GM21528 (cell line): ENCODE measurements at regions not wholly inside any gene's neighbourhood (a gene's known extent, or its start where the extent isn't known, plus 50 kb on each side); places are given as distances from the start of the nearest gene placed in this dataset.
"Not testable (repeated sequence)": the region's sequence is repeated elsewhere in the genome, so short reads cannot be mapped to it uniquely, and the experiment has no call there.

Experiments
- ATAC-seq: cut with Tn5 transposase; IDR thresholded peaks from one replicate; pipeline ENCODE4 v1.9.1; 2021; ENCODE audit warnings: mild to moderate bottlenecking, moderate library complexity; ENCODE audit not compliant: unreplicated experiment, low FRiP score

DNA sequence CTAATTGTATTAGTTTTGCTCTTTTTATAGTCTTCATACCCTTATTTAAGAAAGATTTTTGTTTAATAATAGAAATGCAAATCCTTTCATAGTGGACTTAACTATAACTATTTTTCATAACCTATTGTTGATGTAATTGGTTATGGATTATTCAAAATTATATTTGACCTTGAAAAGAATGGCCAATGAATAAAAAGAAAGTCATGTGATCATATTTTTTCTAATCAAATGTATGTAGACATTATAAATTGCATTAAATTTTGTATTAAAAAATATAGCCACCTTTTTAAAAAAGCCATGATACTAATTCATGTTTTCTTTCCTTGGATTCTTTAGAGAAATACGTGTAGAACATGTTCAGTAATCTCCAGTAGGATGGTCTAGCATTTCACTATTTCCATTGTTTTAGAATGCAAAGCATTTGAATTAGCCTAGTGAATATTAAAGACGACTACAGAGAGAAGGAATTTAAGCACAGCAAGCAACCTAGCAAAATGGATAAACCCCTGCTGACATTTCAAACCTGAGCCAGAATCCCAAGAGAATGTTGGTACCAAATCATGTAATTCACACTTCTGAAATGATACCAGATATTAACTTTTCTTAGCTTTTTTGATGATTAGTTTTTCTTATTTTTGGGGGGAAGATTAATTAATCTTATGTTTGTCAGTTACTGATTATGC, 1297.4 kb upstream of the MIR17HG start:
- ATAC-seq = no peak

DNA sequence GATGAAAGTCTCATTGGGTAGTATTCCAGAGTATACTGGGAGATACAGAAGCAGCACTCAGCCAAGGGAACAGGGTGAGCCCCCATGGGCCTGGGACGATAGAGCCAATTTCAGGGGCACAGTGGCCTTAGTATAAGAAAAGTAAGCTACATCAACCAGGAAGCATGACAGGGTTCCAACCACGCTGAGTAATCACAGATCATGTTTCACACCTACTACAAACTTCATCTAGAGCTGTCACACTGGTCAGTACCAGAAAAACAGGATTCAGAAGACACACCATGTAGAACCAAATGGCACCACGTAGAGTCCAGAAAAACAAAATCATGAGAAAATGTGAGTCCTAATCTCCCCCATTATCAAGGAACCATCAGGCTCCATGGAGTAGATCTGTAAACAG, 1292.4 kb upstream of the MIR17HG start:
- no peak for ATAC-seq

DNA sequence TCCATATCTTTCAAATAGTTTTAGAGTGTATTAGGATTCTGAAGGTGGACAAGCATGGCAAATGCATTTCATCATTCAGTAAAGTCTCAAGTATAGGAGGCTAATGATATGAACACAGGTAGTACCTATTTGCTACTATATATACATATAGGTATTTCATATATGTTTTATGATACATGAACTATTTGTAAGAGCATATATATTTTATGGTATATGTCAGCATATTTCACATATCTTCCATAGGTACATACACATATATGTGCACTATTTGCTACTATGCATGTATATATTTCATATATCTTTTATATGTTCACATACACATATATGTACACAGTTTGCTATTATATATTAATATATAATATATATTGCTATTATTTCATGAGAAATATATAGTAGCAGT, 1291.7 kb upstream of the MIR17HG start:
- no peak for ATAC-seq

DNA sequence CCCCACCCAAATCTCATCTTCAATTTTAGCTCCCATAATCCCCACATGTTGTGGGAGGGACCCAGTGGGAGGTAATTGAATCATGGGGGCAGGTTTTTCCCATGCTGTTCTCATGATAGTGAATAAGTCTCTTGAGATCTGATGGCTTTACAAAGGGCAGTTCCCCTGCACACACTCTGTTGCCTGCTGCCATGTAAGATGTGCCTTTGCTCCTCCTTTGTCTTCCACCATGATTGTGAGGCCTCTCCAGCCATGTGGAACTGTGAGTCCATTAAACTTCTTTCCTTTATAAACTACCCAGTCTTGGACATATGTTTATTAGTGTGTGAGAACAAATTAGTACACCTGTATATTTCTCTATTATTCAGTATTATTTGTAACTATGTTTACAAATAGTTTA, 1283.3 kb upstream of the MIR17HG start:
- not testable (repeated sequence) for ATAC-seq

DNA sequence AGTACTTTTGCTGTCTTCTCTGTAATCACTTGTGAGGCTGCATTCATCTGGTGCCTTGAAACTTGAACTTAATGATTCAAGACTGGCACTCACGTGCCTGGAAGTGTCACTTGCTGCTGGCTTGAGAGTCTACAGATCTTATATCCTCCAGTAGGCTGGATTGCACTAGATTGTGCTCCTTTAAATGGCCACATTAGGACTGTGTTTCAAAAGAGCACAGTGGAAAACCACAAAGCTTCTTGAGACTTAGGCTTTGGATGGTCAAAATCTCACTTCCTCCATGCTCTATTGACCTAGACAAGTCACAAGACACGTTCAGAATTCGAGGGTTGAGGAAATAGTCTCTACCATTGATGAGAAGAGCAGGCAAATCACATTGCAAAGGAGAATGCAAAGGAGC, 1278.8 kb upstream of the MIR17HG start:
- no peak for ATAC-seq

DNA sequence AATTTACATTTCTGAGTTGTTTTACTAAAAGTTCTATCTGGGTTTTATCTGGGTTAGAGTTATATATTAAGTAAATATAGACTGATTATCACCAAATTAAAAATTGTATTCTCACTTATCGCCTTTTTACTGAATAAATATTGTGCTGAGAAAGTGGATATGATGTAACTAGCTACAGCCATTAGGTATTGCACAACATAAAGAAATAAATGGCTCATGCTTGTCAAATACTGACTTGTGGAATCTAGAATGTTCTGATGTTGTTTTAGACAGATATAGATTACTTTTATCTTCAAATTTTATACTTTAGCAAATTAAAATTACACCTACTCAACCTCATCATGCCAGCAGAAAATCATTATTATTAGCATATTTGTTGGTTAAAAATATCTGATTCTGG, 1277.1 kb upstream of the MIR17HG start:
- ATAC-seq = no peak

DNA sequence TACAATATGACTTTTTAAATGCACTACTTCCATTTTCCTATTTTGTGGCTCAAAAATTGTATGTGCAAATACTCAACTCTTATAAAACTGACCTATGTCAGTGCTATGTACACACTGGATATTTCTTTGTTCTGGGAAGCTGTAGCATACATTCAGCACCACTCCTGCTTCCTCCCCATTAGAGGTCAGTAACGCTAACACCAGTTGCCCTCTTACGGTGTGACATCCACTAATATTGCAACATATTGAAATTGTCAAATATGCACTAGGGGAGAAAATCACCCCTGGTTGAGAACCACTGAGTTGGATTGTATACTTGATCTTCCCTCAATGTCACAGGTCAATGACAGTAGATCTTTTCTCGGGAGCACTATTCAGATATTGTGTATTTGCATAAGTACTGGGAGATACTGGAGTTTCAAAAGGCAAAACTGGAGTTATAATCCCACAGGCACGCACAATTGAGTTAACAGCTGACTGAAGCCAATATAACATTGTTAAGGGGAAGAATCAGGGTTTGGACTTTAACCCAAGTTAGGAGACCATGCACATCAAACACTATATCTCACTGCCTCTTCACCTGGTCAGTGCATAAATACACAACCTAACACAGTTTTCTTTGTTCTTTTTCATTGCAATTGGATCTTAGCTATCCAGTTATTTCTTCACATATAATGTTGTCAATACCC, 1276.5 kb upstream of the MIR17HG start:
- no peak for ATAC-seq

DNA sequence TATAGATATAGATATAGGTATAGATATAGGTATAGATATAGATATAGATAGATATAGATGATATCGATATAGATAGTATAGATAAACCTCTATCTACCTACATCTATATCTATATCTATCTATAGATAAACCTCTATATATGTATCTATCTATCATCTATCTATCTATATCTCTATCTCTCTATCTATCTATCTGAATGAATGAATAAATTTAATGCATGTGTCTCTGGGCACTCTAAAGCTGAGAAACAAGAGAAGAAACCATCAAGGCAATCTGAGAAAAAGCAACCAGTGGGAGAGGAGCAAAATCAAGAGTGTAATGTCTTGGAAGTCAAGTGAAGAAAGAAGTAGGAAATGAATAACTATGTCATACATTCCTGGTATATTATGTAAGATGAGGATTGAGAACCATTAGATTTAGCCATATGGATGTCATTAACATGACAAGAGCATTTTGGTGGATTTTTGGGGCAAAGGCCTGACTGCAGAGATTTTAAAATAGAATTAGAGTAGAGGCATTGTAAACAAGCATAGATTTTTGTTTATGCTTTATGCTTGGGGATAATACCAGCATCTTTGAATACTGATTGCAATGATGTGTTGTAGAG, 1262.7 kb upstream of the MIR17HG start:
- no peak for ATAC-seq

DNA sequence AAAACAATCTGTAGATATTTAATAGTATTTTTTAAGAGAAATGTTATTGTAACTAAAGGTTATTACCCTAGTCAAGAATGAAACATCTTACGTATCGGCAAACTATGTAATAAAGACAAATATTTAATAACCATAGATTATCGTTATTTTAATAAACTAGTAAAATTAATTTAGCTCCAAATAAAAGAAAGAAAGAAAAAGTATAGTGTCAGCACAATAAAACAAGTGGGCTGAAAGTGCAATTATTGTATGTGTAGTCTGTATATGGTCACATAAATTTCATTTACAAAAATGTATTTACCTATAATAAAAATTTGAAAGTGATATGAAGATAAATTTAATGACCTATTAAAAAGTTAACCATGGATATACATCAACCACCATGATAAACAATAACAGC, 1258.4 kb upstream of the MIR17HG start:
- ATAC-seq = no peak

DNA sequence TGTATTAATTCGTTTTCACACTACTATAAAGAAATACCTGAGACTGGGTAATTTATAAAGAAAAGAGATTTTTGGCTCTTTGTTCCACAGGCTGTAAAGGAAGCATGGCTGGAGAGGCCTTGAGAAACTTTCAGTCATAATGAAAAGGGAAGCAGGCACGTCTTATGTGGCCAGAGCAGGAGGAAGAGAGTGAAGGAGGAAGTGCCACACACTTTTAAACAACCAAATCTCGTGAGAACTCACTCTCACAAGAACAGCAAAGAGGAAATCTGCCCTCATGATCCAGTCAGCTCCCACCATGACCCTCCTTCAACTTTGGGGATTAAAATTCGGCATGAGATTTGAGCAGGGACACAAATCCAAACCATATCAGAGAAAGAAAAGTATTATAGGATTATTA, 1255.9 kb upstream of the MIR17HG start:
- ATAC-seq = no peak

DNA sequence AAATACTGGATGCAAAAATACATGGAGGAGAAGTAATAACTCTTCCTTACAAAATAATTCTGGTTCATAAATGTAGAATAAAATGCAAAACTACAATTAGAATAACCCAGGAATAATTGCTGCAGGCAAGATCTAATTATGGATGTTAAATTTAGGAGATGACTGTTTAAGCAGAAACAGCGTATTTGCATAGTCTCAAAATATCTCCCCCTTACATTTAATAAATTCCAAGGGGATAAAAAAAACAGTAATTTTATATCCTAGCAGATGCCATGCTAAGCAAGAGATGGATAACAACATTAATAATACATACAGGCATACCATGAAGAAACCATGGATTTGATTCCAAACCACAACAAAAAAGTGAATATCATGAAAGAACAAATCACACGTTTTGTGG, 1253.1 kb upstream of the MIR17HG start:
- no peak for ATAC-seq

DNA sequence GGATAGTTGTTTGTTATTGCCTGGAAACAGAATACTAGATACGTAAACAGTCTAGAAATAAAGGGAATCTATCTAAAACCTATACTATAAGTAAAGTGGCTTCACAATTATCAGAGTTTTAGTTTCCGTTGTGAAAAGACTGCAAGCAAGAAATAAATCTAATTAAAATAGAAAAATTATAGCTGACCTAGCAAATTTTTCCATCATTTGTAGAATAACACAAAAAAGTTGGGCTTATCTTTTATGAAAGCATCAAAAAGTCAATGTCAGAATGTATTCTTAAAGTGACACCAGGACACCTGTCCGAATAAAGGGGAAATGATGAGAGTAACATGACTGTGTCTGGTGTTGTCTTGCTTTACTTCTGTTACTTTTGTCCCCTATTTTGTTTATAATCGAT, 1248.9 kb upstream of the MIR17HG start:
- ATAC-seq = no peak

DNA sequence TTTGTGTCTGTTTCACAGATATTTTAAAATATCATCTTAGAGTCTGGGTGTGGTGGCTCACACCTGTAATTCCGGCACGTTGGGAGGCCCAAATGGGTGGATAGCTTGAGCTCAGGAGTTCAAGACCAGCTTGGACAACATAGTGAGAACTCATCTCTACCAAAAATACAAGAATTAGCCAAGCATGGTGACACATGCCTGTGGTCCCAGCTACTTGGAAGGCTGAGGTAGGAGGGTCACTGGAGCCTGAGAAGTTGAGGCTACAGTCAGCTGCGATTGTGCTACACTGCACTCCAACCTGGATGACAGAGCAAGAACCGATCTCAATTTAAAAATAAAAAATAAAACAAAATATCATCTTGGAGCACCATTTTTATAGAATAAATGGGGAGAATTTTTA, 1247.6 kb upstream of the MIR17HG start:
- no peak for ATAC-seq

DNA sequence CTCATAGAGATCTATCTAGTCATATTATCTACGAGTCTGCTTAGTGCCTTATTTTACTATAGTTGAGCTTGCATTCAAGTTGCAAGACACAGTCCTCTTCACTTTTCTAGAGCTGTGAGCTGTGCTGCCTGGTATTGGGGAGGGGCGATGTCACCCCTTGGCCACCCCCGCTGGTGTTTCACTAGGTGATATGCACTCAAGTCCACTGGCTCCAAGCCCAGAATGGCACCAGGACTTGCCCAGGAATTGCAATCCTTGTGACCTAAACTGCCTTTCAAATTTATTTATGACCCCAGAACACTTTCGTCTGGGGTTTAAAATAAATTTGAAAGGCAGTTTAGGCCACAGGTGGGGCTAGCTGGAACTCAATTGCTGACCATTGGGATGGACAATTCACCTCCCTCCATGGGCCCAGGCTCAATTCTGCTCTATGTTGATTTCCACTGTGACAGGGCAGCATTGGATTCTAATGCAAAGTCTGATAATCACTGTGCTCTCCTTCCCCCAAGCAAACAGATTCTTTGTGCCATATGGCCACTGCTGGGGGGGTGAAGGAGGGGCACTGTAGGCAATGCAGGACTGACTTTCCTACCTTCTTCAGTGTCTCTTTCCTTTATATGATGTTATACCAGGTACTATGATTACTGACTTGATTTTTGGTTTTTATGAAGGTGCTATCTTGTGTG, 1244.2 kb upstream of the MIR17HG start:
- ATAC-seq = no peak

DNA sequence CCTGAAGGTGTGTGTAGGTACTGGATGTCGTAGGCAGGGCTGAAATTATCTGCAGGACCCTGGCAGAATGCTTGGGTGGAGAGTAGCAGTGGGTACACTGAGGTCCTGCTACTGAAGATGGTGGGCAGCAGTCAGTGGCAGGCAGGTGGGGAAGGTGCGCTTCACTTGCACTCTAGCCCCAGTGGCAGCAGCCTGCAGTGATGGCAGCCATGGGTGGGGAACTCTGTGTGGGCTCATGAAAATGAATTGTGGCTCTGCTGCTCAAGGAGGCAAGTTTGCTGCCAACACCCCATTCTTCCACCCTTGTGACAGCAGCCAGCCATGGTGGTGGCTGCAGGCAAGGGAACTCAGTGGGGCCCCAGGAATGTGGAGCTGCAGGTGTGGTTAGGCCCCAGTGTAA, 1242.7 kb upstream of the MIR17HG start:
- ATAC-seq = no peak

DNA sequence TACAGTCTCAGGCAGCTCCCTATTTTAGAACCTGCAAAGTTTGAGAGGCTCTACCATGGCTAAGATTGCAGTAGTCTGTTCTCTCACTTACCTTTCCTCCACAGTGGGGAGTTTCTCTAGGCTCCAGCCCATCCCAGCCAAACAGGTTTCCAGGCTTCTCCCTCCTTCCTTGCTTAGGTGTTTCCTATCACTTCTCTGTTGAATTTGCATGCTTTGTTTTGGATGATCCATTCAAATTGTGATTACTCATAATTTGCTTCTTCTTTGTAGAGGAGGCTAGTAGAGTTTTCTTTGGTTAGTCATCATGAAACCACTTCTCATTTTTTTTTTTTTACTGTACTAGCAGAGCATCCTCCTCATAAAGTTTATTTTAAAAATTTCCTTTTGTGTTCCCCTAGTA, 1242.2 kb upstream of the MIR17HG start:
- ATAC-seq = no peak

DNA sequence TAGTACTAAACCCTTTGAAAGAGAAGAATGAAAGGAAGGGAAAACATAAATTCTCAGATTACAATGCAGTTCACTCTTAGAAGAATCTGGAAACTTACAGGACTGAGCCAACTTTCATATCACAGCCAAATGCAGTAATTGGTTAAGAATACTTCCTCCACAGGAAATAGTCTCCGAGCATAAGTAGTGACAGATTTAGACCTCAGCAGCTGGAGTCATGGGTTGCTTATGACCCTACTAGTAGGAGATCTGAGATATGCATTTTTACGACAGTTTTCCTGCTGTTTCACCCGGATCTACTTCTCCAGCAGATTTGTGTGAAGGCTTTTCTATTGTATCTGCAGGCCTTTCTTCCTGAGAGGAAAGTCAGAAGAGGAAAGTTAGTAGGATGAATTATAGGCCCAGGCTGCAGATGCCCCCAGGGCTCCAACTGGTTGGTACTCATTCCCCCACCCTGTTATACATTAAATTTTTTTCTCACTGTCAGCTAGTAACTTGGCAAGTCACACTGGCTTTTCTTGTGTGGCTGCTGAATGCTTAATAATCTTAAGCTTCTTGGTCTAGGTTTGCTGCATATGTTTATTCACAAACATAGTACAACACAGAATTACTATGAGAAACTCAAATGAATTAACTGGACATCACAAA, 1241.5 kb upstream of the MIR17HG start:
- ATAC-seq = no peak

DNA sequence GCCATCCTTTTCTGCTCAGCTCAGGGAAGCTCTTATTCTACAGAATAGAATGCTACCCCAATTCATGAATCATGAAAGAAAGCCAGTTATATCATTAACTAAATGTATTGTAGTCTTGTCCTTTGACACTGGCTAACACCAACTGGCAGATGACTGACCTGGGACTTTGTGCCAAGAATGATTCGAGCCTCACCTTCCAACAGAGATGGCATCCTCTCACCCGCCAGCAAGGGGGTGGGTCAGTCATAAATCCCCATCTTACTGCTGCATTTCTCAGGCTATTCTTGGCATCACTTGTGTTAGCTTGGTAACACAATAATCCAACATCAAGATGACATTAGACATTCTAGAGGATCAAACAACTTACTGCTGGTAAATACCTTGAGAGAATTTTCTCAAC, 1239.8 kb upstream of the MIR17HG start:
- no peak for ATAC-seq

DNA sequence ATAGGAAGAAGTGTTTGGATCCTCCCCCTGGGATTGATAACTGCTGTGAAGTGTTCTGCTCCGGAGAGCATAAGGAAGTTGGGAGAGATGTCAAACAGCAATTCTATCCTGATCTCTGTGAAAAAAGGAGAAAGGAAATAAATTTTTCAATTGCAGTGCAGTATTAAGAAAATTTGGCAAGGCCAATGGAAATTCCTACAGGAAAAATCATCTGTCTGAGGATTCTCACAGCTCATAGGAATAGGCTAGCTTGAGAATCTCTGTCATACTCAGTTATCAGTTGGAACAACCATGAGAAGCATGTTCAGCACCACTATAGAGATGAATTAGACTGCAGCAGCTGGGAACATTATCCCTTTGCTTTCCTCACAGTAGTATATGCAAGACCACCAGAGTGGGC, 1238.9 kb upstream of the MIR17HG start:
- ATAC-seq = no peak

DNA sequence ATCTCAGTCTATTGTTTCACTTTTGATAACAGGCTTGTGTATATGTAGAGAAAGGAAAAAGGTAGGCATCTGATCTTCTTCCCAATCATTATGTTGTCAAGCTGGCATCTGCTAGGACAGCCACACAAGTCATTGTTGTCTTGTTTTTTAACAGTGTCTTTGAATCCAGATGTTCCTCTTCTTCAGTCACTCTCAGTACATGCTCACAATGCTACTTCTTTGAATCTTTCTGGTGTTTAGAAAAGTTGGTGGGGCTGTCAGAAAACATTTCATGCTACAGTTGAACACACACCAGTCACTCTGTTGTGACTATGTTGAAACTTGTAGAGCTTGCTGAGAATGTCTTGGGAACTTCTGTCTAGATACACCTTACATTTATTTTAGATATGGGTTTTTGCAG, 1231.4 kb upstream of the MIR17HG start:
- no peak for ATAC-seq

DNA sequence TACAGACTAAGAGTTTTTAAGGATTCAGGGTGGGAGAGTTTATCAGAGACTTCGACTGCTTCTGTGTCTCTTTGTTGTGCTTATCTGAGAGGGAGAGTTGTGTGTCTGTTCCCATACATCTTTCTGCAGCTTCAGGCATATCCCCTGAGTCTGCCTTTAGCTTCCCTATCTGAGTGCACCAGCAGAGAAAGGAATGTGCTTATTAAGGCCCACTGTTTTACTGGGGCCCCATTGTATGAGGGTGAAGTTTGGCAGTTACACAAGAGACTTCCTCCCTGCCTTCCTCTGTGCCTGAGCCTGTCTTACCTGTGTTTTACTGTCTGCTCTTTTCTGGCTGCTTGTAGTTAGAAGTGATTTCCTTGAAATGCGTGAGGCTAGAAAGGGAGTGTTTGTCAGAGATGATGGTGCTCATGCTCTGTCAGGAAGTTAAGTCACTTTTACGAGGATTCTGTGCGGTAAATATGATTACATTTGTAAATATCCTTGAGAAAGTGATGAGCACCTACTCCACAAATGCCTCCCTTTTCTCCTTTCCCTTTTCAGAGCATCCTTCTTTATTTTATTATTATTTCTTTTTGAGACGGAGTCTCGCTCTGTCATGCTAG, 1228.9 kb upstream of the MIR17HG start:
- ATAC-seq = no peak
